ENCODE measurements at regions not wholly inside any gene's neighbourhood (a gene's known extent, or its start where the extent isn't known, plus 50 kb on each side); places are given as distances from the start of the nearest gene placed in this dataset.
"Not testable (repeated sequence)": the region's sequence is repeated elsewhere in the genome, so short reads cannot be mapped to it uniquely, and the experiment has no call there.

GRCh38 chr5:158446761-158447160, 587.8 kb upstream of the CLINT1 start:
- DNase-seq (ENCODE audit: low spot score), result not testable (repeated sequence)

- not testable (repeated sequence) for DNase-seq (ENCODE audit: low spot score)
Measured at GRCh38 chr5:158439204-158439603, 580.3 kb upstream of the CLINT1 start.

GRCh38 chr5:158436271-158437065, 577.5 kb upstream of the CLINT1 start:
- DNase-seq (ENCODE audit: low spot score), result no peak

DNA sequence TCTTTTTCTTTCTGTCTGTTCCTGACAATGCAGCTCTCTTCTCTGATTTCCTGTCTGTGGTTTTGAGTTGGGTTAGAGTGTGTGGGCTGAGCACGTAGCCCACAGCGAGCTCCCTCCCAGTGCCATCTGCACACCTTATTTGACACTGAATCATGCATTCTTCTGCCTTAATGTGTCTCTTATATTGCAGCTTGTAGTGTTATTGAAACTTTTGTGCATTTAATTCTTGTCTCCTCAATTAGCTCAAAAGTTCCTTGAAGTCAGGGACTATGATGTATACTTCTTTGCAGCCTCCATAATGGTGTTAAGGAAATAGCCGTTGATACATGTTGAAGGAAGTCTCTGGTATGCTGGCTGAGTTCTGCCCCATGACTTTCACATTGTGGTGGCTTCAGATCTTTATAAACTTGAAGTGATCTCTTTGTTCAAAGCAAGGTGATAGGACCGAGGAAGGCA, 576.2 kb upstream of the CLINT1 start:
- no peak for DNase-seq (ENCODE audit: low spot score)

GRCh38 chr5:158434749-158435148, 575.8 kb upstream of the CLINT1 start:
- DNase-seq (ENCODE audit: low spot score), result no peak

- no peak for DNase-seq (ENCODE audit: low spot score)
Measured at GRCh38 chr5:158433634-158434033, 574.7 kb upstream of the CLINT1 start.

- DNase-seq (ENCODE audit: low spot score), result no peak
Measured at GRCh38 chr5:158431369-158432029, 572.6 kb upstream of the CLINT1 start.

GRCh38 chr5:158430798-158431167, 571.8 kb upstream of the CLINT1 start:
- no peak for DNase-seq (ENCODE audit: low spot score)

- no peak for DNase-seq (ENCODE audit: low spot score)
Measured at GRCh38 chr5:158430166-158430797, 571.3 kb upstream of the CLINT1 start.

DNA sequence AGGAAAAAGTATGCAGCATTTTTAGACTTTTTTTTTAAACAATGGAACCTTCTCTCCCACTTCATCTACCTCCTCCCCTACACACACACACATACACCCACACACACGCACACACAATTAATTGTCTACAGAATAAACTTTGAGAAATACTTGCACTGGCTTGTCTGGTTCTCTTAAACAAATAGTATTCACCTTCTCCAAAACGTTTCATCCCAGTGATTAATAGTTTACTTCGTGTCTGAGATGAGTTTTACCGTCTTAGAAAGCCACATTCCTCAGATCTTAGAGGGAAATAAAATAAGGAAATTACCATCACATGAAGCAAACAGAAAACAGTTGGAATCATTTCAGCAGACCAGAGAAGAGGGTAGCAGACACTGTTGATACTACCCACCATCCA, 570.6 kb upstream of the CLINT1 start:
- DNase-seq (ENCODE audit: low spot score), result no peak

DNA sequence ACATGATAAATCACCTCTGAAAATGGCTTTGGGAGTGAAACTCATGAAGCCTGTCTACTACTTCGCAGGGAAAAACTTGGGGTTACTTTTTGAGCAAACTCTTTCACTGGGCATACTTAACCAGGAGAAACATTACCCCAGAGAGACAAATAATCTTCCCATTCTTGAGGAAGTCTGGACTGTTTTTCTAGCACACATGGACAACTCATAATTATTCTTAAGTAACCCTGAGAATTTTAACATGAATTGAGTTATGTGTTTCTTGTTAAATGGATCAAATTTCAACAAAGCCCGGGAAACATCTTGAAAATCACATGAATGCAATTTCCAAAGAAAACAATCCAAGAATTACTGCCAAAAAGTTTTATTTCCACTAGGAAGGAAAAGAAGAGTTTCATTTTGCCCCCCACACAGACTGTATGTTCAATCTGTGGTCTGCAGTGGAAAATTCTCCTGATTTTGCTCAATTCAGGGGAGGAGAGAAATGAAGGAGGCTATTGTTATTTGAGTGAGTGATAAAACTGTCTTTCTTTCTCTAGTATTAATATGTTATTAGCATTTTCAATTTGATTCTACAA, 564.8 kb upstream of the CLINT1 start:
- DNase-seq (ENCODE audit: low spot score), result no peak

GRCh38 chr5:158422653-158423515, 563.9 kb upstream of the CLINT1 start:
- no peak for DNase-seq (ENCODE audit: low spot score)

- DNase-seq (ENCODE audit: low spot score), result no peak
Measured at GRCh38 chr5:158421319-158421718, 562.4 kb upstream of the CLINT1 start.

GRCh38 chr5:158419186-158419585, 560.2 kb upstream of the CLINT1 start:
- DNase-seq (ENCODE audit: low spot score), result no peak

DNA sequence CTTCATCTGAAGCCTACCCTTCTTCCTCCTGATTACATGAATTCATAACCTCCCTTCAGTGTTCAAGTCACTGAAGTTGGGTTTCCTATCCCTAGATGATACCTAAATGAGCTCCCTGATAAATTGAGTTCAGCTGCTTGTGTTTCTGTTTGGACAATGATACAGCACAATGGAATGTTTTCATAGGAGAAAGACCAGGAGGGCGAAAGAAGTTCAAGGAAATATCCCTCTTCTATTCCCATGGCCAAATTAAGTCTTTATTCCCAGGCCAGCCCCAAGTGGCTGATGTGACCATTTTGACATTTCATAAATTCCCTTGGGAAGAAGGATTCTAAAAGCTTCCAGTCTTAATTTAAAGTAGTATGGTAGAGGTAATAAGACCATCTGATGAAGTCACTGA, 555.8 kb upstream of the CLINT1 start:
- DNase-seq (ENCODE audit: low spot score), result no peak

DNA sequence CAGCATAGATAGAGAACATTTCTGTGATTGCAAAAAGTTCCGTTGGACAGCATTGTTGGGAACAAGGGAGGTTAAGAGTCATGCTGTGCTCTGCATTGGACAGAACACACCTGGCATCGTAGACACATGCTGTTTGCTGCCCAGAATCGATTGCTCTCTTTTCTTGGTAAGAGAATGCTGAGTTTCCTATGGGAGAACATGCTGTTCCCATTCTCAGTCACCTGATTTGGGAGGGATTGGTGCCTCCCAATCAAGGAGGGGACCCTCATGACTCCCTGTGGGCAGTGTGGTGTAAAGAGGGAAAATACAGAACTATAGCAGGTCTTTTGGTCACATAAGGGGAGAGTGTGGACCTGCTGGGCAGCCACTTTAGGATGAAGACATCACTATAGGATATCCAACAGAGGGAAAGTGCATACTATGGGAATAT, 555.4 kb upstream of the CLINT1 start:
- no peak for DNase-seq (ENCODE audit: low spot score)

GRCh38 chr5:158413122-158413680, 554.3 kb upstream of the CLINT1 start:
- no peak for DNase-seq (ENCODE audit: low spot score)

- DNase-seq (ENCODE audit: low spot score), result no peak
Measured at GRCh38 chr5:158410976-158411375, 552.0 kb upstream of the CLINT1 start.

DNA sequence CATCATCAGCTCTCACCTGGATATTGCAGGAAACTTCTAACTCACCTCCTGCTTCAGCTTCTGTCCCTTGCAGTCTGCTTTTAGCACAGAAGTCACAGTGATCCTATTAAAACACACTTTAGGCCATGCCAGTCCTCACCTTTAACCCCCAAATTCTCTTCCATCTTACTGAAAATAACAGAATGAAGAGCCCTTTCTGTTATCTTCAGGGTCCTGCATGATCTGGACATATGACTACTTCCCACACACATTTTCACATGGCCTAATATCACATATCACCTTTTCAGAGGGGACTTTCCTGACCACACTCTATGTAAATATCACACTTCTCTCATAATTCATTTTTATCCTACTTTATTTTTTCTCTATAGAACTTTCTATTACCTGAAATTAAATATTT, 550.6 kb upstream of the CLINT1 start:
- no peak for DNase-seq (ENCODE audit: low spot score)

DNA sequence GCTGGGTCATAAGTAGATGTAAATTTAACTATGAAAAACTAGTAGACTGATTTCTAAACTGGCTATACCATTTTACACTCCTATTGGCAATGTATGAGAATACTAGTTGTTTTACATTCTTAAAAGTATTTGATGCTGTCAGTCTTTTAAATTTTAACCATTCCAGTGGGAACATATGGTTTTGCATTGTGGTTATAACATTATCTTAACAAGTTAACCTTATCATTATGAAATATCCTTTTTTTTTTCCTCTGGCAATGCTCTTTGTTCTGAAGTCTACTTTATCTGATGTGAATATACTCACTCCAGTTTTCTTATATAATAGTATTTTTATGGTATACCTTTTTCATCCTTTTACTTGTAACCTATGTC, 548.9 kb upstream of the CLINT1 start:
- DNase-seq (ENCODE audit: low spot score), result no peak
